ENCODE measurements at regions not wholly inside any gene's neighbourhood (a gene's known extent, or its start where the extent isn't known, plus 50 kb on each side); places are given as distances from the start of the nearest gene placed in this dataset.
A peak's percentile ranks its signal among the peaks of the same experiment; 100 is the strongest.

GRCh38 chr11:97973352-97973857 lies 1047.3 kb upstream of the CNTN5 start (continued):
- no peak for TF ChIP-seq SIN3A (IDR thresholded peaks at IDR 0.05; ENCODE audit: borderline replicate concordance in 2 of 2, control insufficient read depth in 1 of 2, low read depth in 2 of 2, low read length in 2 of 2)
- no peak for TF ChIP-seq POLR3A (IDR thresholded peaks at IDR 0.05; ENCODE audit: borderline replicate concordance, extremely low read depth, insufficient read depth, insufficient read length)
- no peak for TF ChIP-seq THRA (IDR thresholded peaks at IDR 0.05)
- peak; percentile 87 for TF ChIP-seq ZKSCAN3 (CRISPR knock-in tag; IDR thresholded peaks at IDR 0.05)
- TF ChIP-seq ETV5 (CRISPR knock-in tag; IDR thresholded peaks at IDR 0.05; ENCODE audit: low read depth) = no peak
- peak in 1 of 2 experiments; percentile 84; a peak in 2 of 4 replicates for TF ChIP-seq FOXA3 (CRISPR knock-in tag; conservative IDR thresholded peaks at IDR 0.05 in 1 of 2, IDR thresholded peaks at IDR 0.05 in 1 of 2)
- TF ChIP-seq, protein P1, sequence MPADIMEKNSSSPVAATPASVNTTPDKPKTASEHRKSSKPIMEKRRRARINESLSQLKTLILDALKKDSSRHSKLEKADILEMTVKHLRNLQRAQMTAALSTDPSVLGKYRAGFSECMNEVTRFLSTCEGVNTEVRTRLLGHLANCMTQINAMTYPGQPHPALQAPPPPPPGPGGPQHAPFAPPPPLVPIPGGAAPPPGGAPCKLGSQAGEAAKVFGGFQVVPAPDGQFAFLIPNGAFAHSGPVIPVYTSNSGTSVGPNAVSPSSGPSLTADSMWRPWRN (IDR thresholded peaks at IDR 0.05; ENCODE audit: low read depth) = no peak
- TF ChIP-seq, protein P2, sequence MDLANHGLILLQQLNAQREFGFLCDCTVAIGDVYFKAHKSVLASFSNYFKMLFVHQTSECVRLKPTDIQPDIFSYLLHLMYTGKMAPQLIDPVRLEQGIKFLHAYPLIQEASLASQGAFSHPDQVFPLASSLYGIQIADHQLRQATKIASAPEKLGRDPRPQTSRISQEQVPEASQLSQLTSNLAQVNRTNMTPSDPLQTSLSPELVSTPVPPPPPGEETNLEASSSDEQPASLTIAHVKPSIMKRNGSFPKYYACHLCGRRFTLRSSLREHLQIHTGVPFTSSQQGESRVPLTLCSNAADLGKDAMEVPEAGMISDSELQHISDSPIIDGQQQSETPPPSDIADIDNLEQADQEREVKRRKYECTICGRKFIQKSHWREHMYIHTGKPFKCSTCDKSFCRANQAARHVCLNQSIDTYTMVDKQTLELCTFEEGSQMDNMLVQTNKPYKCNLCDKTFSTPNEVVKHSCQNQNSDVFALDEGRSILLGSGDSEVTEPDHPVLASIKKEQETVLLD (IDR thresholded peaks at IDR 0.05) = peak; percentile 85
- TF ChIP-seq, protein P3, sequence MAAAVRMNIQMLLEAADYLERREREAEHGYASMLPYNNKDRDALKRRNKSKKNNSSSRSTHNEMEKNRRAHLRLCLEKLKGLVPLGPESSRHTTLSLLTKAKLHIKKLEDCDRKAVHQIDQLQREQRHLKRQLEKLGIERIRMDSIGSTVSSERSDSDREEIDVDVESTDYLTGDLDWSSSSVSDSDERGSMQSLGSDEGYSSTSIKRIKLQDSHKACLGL (CRISPR knock-in tag; IDR thresholded peaks at IDR 0.05; ENCODE audit: borderline replicate concordance, poor library complexity, severe bottlenecking) = peak; percentile 98
- TF ChIP-seq RBM34 (IDR thresholded peaks at IDR 0.05; ENCODE audit: borderline replicate concordance, insufficient read depth, low read length) = no peak
- peak; percentile 70 for TF ChIP-seq ZNF507 (tag; conservative IDR thresholded peaks at IDR 0.05)
- TF ChIP-seq HDAC1 (IDR thresholded peaks at IDR 0.05) = peak; percentile 14 to 72; a peak in 2 of 4 replicates
- peak; percentile 99 for TF ChIP-seq ZNF444 (CRISPR knock-in tag; IDR thresholded peaks at IDR 0.05)
- 0 out of 2 replicates have a peak, but pooled peaks have one; percentile 37 for TF ChIP-seq RBFOX2 (IDR thresholded peaks at IDR 0.05; ENCODE audit: low read depth, low read length)
- no peak for TF ChIP-seq TARDBP (IDR thresholded peaks at IDR 0.05)
- no peak for TF ChIP-seq PHF8 (IDR thresholded peaks at IDR 0.05; ENCODE audit: borderline replicate concordance, low read length)
- TF ChIP-seq ZNF707 (CRISPR knock-in tag; conservative IDR thresholded peaks at IDR 0.05) = peak; percentile 91
- TF ChIP-seq ZNF586 (CRISPR knock-in tag; conservative IDR thresholded peaks at IDR 0.05) = peak; percentile 98
- TF ChIP-seq HINFP (tag; conservative IDR thresholded peaks at IDR 0.05; ENCODE audit: low read depth) = peak; percentile 98
- TF ChIP-seq, protein P4, sequence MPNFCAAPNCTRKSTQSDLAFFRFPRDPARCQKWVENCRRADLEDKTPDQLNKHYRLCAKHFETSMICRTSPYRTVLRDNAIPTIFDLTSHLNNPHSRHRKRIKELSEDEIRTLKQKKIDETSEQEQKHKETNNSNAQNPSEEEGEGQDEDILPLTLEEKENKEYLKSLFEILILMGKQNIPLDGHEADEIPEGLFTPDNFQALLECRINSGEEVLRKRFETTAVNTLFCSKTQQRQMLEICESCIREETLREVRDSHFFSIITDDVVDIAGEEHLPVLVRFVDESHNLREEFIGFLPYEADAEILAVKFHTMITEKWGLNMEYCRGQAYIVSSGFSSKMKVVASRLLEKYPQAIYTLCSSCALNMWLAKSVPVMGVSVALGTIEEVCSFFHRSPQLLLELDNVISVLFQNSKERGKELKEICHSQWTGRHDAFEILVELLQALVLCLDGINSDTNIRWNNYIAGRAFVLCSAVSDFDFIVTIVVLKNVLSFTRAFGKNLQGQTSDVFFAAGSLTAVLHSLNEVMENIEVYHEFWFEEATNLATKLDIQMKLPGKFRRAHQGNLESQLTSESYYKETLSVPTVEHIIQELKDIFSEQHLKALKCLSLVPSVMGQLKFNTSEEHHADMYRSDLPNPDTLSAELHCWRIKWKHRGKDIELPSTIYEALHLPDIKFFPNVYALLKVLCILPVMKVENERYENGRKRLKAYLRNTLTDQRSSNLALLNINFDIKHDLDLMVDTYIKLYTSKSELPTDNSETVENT (CRISPR knock-in tag; IDR thresholded peaks at IDR 0.05) = no peak

All from K562 (cell line).